ENCODE measurements at regions not wholly inside any gene's neighbourhood (a gene's known extent, or its start where the extent isn't known, plus 50 kb on each side); places are given as distances from the start of the nearest gene placed in this dataset.

DNA sequence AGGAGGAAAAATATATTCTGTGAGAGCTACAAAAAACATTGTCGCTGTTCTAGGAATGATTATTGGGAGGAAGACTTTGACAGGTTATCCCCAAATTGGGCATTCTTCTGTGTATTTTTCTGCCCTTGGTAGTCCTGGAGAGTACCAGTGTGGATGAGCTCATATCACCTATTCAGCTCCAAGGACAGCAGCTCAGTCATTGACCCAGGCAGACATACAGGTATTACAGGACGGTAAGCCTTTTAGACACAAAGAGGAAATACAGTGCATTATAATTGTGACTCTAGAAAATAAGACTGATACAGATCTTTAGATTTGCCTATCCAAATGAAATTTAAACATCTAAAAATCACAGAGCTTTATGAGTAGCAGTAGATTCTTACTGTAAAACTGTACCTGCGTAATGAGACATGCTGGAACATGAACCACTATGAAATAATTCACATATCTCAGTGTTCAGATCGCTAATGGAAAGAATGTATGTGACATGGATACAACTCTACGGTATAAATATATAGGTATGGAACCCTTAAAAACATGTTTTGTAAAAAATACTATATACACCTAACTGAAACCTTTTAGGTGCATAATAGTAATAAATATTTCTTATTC, 56.0 kb downstream of the PLK2 start:
- no peak for DNase-seq

DNA sequence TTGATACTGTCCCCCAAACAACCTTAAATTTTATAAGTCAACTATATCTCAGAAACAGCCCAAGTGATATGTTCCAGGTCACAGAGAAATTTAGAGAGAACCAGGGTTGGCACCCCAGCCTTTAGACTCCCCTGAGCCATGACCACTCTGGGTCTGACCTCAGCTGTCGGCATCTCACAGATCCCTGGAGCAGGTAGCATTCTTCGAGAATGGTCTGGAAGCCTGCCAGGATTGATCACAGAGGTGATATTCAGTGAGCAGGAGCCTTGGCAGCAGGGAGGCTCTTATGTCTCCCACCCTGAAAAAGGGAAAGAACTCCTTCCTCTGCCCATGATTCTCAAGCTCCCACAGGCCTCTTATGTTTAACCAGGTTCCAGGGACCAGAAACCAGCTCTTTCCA, 58.2 kb downstream of the PLK2 start:
- DNase-seq: no peak

DNA sequence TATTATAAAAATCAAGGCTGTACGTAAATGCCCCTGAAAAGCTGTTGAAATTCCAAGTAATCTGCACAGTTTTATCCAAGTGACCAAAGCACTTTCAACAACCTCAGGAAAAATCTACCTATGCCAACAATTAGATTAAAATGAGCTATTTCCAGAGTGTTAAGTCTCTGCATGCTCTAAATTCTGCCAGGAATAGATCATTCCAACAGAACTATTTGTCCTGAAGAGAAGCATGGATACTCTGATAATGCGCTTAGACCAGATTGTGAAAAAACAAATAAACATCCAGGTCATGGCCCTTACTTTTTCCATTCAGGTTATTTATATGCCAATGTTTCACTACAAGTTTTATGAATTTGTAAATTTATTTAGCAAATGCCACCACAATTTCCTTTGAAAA, 59.1 kb downstream of the PLK2 start:
- no peak for DNase-seq

DNA sequence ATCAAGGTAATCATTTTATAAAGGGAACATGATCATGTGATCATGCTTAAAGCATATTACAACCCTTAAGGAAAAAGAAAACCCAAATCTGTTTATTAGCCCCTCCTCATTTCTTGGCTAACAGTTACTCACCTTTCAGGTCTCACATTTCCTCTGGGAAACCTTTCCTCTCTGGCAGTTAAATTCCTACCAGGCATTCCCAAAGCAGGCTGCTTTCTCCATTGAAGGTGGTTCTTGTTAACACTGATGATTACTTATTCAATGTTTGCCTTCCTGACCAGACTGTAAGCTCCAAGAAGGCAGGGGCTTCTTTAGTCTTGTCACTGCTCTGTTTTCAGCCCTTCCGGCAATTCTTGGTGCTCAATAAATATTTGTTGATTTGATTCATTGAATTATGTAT, 59.9 kb downstream of the PLK2 start:
- no peak for DNase-seq

DNA sequence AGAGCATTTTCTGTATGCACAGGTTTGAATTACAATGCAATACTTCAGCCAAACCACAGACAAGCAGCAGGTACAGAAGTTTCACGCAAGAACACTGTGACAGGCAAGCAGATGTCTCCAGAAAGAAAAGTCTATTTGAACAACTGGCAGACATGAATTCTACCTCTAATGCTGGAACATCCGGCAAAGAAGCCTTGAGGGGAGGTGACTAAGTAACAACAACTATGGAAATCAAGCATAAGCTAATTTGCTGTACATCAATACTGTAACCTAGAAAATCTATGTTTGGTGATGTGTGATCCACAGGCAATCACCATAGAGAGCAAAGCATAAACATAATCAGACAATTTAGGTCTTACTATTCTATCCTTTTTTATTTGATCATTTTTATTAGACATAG, 65.5 kb downstream of the PLK2 start:
- no peak for DNase-seq

DNA sequence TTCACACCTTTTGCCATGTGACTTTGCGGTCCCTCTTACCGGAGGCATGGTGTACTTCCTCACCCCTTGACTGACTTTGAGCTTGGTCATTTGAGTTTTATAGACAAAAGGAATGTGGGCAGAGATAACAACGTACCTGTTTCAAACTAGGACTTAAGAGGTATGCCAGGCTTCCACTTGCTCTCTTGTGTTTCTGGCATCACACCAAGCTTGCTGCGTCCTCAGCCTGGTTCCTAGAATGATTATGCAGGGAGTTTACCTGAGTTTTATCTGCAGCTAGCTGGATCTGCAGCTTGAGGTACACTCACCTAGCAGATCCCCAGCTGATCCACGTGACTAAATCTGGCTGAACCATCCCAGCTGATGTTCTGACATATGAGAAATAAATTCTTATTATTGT, 66.2 kb downstream of the PLK2 start:
- DNase-seq: no peak

DNA sequence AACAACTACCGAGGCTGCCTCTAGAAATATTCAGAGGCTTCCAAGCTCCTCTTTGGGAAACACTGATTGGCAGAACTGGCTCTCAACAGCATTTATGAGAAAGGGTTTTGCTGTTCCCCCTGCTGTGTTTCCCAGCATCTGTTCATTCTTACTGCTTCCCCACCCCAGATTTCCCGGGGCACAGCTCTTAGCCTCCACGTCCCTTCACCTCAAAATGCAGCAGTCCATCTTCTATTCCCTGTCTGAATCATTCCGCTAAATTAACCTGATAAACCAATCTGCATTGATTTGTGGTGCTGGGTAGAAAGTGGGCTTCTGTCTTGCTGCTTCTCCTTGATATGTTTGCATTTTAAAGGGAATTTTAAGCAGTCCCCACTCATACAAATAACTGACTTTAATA, 67.4 kb downstream of the PLK2 start:
- DNase-seq: no peak

DNA sequence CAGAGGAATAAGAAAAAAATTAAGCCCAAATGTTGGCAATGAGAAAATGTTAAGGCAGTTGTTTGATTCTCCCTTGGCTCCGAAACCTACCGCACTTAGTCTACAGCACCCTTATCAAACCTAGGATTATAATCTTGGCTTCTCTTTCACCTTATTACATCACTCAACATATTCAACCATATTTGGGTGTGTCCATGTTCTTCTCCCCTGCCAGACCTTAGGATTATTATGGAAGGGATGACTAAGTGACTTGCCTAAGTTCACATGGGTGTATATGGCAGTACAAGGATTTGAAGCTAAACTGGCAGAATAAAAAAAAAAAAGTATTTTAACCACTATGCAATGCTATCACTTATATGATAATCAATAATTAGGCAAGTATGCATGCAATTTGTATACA, 76.4 kb downstream of the PLK2 start:
- DNase-seq: no peak

DNA sequence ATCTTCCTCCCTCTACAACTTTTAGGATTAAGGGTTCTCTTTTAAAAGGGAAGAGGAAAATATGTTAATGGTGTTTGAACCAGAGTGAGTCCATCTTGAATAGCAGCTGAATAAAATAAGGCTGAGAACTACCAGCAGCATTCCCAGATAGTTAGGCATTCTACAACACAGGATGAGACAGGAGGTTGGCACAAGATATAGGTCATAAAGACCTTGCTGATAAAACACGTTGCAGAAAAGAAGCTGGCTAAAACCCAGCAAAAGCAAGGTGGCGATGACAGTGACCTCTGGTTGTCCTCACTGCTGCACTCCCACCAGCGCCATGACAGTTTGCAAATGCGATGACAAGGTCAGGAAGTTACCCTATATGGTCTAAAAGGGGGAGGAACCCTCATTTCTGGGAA, 77.8 kb downstream of the PLK2 start:
- no peak for DNase-seq

DNA sequence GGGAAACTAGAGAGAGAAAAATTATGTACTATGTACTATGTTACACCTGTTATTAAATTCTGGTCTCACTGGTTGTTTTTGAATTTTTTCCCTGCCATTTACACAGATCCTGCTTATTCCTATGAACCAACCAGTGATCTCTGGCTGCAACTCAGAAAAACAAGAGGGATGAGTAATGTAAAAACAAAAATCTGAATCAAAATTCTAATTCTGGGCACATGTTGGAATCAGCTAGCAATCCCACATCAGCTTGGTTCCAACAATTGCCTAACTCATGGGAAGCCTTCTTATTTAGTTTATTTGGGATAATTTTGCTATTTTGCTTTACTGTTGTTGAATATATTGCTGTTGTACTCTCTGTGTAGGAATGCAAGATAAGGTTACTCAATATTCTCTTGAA, 78.3 kb downstream of the PLK2 start:
- no peak for DNase-seq

DNA sequence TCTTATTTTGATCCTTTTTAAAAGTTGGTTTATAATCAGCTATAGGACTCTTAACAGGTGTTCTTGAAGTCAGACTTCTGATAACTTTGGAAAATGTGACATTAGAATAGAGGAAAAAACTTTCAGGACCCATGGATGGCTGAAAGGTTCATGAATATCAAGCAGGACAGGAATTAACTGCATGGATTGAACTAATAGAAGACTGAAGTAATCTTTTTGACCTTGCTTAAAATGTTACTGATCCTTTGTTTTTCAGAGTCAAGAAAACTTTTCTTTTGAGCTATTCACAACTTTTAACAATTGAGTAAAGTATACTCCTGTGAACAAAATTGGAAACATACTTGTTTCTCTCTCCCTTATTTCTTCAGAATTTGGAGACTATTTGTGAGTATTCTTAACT, 79.2 kb downstream of the PLK2 start:
- DNase-seq: no peak

DNA sequence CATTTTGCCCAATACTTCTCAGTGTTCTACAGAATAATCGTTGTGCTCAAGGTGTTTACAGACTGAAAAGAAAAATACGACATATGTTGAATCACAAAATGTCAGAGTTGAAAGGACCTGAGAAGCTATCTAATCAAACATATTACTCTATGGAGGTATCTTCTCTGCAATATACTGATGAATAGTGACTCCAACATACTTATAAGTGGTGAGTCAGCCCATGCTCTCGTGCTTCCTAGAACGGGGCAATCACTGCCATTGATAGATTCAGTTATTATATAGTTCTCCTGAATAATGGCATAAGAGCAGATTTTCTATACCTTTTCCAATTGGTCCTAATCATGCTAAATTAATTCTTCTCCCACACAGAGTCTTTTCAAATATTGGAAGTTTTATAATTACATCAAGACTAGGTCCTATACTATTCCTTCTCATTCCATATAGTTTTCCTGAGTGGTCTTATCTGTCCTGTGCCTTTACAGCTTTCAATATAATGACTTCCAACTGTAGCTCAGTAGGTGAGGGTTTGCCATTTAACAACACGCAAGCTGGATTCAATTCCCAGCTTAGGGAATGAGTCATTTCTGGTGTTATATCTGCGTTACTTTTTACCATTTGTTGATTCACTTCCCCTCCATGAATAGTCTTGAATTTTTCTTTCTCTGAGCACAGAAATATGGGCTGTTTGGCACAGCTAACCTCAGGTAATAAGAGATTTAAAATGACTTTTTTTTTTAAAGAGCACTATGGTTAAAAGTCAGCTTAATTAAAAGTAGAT, 81.1 kb downstream of the PLK2 start:
- DNase-seq: no peak

DNA sequence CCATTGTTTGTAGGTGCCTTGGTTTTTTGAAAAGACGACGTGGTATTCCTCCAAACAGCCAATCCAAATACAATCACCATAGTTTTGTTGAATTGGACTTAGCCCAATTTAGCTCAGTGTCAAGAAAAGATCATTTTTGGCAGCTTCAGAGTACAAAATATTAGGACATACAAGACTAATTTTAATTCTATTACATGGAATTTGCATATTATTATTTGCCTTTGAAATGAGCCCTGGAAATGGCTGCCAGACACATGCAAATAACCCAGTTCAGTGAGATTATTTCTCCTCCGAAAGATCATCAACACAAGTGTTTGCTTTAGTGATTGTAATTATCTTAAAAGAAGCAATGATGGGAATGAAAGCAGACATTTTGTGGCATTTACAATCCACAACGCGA, 89.3 kb downstream of the PLK2 start:
- no peak for DNase-seq

DNA sequence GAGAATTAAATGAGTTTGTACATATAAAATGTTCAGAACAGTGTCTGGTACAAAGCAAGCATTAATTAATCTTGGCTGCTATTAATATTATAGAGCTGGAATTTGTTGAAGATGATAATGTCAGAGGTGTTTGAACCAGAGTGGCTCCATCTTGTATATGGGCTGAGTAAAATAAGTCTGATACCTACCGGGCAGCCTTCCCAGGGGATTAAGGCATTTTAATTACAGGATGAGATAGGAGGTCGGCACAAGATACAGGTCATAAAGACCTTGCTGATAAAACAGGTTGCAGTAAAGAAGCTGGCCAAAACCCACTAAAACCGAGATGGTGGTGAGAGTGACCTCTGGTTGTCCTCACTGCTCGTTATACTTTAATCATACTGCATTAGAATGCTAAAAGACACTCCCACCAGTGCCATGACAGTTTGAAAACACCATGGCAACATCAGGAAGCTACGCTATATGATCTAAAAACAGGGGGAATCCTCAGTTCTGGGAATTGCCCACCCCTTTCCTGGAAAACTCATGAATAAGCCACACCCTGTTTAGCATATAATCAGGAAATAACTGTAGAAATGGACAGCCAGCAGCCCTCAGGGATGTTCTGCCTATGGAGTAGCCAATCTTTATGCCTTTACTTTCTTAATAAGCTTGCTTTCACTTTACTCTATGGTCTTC, 90.2 kb downstream of the PLK2 start:
- no peak for DNase-seq

DNA sequence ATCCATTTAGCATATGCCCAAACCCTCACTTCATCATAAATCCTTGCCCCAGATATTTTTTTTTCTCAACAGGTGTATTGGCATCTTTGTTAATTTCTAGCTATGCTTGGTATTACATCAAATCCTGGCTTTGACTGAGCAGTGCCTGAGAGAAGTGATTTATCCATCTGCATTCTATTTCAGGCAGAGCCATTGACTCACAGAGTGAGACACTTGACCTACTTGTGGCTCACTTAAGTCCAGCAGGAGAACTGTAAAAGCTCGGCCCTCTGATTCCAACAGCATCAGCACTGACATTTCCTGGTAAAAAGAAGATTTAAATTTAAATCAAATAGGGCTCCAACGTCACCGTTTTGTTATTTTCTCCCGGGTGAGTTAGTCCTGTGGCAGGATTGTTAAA, 93.4 kb downstream of the PLK2 start:
- DNase-seq: no peak

DNA sequence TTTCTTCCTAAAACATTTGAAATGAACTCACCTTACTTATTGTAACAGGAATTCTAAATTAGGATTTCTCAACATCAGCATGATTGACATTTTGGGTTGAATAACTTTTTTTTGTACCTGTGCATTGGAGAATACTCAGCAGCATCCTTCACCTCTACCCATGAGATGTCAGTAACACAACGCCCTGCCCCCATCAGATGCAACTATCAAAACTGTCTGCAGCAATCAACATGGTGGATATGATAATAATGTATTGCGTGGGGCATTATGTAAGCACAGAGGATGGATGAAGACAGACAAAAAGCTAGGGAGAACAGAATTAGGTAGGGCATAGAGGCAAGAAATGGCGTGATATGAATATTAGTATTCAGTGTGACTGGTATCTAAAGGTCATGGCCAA, 94.1 kb downstream of the PLK2 start:
- DNase-seq: no peak

DNA sequence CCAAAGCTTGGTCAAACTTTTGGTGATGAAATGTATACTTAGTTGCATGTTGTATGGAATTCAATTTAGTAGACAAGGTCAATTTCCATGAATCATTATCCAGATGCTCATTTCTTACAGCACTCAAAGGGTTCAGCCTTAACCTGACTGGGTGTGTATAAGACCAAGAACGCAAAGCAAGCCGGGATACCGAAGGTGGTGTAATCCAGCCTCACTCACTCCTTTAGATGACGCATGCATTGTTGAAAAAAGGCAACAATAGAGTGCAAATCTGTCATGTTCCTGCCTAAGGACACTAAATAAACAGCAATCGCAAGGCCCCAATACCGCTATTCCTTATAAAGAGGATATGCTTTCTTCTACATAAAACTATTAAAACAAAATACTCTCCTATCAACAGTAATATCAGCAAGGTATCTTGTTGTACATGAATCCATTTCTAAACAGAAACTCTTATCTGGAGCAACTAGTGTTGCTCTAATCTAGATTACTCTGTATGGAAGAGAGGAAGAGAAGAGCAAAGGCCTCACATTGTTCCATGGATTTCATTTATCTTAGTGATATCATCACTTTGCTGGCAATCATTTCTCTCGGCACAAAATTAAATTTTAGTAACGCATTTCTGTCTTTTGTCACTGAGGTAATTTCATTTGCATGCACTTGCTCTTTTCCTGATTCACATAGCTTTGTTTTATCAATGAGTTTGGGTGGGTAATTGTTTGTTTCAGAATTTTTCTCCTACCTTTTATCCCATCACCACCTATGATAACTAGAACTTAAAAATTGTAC, 96.2 kb downstream of the PLK2 start:
- no peak for DNase-seq

DNA sequence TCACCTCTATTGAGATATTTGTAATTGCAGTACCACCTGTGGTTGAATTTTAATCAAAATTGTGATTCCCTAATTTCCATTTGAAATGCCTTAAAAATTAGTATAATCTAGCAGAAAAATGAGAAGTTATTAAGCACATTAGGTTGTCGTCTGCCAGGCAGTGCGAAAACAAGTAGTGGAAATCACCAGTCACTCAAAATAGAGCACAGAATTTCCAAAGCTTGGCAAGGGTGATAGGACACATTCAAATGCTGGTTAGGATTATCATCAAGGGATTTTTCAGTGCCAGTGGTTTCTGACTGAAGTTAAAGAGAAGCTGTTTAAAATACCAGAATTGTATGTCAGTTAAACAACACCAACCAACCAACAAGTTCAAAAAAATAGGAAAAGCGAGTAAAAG, 97.8 kb downstream of the PLK2 start:
- no peak for DNase-seq

DNA sequence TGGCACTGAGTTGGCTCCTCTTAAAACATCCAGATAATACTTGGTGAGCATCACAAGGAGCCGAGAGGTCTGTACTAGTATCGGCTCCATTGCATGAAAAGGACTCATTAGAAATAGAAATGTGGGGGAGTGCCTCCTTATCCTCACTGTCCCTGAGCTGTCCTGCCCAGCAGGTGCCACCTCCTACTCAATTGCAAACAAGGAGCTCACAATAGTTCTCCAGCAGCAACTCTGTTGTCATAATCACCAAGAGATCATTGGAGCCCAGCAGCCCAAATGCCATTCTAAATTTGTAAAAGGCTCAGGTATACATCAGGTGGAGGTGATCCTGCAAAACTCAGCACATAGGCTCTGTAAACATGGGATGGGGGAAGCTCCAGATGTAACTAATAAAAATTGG, 99.1 kb downstream of the PLK2 start:
- DNase-seq: no peak

DNA sequence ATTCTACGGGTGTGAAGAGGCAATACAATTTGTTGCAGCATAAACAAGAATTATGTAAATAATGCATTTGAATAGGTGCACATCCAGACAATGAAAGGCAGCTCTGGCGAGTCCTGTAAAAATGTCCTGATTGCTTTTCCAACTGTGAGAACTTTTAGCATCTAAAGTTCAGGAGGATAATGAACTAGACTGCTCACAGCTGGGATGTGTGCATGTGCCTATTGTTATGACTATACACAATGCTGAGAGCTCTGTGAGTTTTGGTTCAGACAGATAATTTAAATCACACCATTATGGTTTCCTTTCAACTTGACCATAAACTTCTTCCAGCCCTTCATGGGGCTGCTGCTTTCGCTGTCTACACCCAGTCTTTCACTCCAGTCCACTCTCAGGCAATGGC, 99.9 kb downstream of the PLK2 start:
- DNase-seq: no peak

DNA sequence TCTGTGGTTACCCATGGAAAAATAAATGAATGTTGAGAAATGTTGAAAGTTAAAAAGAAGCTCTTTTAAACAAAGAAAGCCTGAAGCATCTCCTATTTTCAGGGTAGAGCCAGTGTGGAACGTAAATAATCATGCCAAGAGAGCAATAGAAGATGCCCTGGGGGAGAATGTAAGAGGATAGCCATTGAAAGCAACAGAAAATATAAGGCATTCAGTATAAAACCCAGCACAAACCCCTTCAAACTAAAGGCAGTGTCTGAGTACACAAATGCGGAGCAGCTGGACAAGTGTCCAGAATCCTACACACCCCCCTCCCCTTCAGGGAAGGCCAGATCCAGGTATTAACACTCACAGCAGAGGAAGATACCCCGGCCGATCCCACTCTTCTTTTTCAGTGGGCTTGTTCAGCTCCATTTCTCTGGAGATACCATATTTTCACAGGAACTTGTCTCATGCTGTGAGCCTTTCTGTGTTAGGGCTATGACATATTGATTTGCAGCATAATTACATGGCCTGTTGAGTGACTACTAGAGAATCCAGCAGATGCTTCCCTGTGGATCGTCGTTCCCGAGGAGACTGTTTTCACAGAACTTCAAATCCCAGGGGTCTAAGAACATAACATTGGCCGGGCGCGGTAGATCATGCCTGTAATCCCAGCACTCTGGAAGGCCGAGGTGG, 101.2 kb downstream of the PLK2 start:
- DNase-seq: no peak

DNA sequence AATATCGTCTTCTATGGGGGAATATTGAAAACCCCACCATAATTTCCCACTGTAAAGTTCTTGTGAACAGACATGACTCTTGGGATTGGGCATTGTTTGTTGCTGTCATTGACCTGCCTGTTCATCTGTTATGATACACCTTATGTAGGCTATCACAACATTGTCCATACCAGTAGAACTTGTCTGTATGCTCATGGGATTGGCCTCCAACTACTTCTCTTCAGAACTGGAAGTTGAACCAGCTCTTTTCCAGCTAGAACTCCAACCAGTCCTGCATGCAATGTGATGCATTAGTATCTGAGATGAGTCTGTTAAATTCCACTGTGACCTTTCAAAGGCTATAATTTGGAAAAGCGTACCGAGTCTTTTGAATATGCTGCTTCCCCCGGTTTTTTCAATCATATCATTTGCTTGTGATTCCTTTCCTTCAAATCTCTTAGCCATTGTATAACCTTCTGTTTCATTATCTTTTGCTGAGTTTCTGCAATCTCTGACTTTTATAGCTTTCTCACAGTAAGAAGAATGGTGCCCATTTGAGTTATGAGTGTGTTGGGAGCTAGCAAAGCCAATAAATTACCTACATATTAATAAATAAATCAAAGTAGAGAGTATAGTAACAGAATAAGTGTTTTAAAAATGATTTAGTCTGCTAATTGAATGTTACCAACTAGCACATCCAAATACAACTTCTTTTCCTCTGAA, 101.9 kb downstream of the PLK2 start:
- no peak for DNase-seq

Measured in NCI-H524 treated with DMSO at 0.1 percent for 48 hours (cell line).